IPS-18c (cell line): ENCODE measurements at regions not wholly inside any gene's neighbourhood (a gene's known extent, or its start where the extent isn't known, plus 50 kb on each side); places are given as distances from the start of the nearest gene placed in this dataset.

Experiments
- H3K4me3 ChIP-seq: 2 replicates; pipeline ENCODE4 v1.7.0; 2013; ENCODE audit warnings: low read depth, mild to moderate bottlenecking, low read length, moderate library complexity; ENCODE audit not compliant: insufficient read depth
- H3K9me3 ChIP-seq: one replicate; pipeline ENCODE4 v1.6.1; 2013; ENCODE audit warnings: mild to moderate bottlenecking, low read length, moderate library complexity; ENCODE audit not compliant: control insufficient read depth, insufficient read depth

DNA sequence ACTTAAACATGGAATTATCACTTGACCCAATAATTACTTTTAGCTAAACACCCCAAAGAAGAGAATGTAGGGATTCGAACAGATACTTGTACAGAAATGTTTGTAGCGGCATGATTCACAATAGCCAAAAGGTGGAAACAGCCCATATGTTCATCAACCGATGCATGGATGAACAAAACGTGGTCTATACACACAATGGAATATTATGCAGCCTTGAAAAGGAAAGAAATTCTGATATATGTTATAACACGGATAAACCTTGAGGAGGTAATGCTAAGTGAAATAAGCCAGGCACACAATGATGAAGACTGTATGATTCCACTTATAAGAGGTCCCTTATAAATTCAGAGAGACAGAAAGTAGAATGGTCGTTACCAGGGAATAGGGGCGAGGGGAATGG is 659.4 kb downstream of the MED13L start:
- no peaks in the 10 kb centered on the region for H3K9me3 ChIP-seq
- H3K4me3 ChIP-seq, result no peak overlapping the region

DNA sequence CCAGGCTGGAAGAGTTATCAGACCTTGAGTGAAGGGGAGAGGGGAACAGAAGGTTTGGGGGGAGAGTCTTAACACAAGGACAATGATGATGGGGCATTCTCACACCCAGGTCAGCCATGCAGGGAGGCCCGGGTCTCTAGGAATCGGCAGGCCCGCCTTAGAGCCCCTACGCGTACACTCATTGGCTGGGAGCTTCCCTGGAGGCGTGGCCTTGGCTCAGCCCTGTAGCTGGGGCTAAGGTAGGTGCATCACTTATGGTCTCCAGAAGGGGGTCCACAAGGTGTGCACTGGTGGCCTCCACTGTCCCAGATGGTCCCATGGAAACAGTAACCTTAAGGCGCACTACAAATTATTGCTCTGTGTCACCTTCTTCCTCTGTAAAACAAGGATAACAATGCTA is 660.1 kb downstream of the MED13L start:
- no peaks in the 10 kb centered on the region for H3K9me3 ChIP-seq
- H3K4me3 ChIP-seq, result no peak overlapping the region

DNA sequence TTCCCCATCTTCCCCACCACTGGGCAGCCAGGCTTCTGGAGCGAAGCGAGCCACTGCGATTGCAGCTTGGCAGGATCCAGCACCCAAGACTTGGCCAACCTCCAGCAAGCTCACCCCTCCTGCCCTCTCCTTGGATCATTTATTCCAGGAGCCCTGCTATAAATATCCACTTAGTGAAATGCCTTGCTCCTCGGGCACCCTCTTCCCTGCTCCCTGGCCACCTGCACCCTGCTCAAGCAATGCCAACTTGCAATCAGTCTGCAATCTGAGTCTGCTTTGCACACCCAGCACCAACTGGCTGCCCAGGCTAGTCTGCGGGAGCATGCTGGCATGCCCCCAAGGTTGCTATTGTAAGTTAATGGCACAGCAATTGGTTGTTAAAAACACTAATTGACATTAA is 666.0 kb downstream of the MED13L start:
- H3K4me3 ChIP-seq, result no peak overlapping the region
- no peaks in the 10 kb centered on the region for H3K9me3 ChIP-seq

DNA sequence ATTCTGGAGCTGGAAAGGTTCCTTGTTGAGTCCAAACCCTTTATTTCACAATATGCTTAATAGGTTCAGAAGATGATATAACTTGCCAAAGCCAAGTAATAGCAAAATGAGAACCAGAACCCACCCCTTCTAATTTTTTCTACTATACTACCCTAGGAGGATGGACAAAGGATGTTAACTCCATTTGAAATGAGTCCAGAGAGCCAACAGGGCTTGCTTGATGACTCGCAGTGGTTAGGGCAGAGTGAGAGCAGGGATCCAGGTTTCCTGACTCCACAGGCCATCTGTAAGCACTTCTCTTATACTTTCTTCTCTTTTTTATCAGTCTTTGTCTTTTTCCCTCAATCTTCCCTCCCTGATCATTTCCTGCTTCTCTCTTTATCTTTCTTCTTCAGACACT is 668.1 kb downstream of the MED13L start:
- Histone ChIP-seq H3K4me3 (no peak overlapping the region), H3K9me3 (no peaks in the 10 kb centered on the region)

DNA sequence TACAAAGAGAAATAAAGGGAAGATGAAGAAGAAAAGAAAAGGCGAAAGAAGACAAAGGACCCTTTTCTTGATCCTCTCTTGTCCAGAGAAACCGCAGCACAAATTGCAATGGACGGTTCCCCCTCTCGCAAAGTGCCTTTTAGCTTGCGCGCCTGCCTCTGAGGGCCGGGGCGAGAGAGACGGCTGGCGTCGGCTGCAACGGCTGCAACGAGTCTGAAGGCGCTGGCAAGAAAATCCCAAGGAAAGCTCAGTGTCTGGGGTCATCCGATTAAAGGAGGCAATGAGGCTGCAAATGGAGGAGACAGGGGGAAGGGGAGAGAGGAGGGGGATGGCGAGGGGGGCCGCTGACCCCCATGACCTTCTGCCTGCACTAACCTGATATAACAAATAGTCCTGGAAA is 671.5 kb downstream of the MED13L start:
- Histone ChIP-seq H3K9me3 (no peaks in the 10 kb centered on the region), H3K4me3 (no peak overlapping the region)

DNA sequence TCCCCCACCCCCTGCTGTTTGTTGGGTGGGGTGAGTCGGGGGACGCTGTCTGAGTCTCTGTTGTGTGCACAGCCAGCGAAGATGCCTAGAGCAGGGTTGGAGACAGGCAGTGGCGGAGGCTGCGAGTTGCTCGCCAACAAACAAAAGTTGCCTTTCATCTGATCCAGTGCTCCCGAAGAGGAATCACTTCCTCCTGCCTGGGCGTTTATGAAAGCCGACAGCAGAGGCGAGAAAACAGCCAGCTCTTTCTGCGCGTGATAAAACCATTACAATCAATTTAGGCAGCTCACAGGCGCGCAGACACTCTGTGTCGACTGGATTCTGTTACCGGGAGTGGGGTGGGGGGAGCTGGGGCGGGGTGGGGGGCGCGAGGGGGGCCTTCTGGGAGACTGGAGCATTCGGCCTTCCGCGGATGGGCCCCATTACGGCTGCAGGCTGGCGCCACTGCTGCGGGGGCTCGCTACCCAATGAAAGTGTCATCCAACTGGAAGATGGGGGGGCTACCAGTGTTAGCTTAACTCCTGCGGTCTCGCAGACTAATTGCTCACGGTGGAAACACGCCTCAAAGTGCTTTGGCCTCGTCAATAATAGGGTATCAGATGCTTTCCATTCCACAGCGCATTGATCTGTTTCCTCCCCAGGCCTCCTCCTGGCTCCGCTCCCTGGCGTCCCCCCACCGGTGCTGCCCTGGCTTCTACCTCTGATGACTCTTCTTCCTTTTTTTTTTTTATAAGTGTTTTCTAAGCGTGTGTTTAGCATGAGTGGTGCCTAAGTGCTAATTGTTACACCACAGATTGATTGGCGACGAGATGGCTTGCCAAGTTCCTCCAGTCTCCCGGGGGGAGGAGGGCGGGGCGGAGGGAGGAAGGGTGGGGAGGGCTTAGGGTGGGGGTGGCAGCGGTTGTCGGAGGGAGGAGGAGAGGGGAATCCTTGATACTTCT is 678.4 kb downstream of the MED13L start:
- Histone ChIP-seq H3K9me3 (no peaks in the 10 kb centered on the region), H3K4me3 (no peak overlapping the region)

DNA sequence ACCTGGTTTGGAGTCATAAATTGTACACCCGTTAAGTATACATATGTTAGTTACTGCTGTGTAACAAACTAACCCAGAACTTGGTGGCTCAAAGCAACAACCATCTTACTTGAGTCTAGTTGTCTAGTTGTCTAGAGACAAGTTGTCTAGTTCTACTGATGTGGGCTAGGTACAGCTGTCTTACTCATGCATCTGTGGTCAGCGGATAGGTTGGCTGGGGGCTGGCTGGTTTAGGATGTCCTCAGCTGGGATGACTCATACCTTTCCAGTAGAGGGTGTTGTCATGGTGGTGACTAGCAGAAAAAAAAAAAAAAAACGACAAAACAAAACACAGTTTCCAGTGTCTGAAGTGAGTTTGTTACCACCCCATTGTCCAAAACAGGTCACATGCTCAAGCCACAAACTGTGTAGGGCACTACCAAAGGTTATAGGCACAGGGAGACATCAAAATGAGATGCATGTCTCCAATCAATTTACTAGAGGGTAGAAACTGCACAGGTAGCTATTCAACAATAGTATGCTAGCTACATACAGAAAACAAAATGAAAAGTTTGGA is 680.3 kb downstream of the MED13L start:
- Histone ChIP-seq H3K4me3 (no peak overlapping the region), H3K9me3 (no peaks in the 10 kb centered on the region)

DNA sequence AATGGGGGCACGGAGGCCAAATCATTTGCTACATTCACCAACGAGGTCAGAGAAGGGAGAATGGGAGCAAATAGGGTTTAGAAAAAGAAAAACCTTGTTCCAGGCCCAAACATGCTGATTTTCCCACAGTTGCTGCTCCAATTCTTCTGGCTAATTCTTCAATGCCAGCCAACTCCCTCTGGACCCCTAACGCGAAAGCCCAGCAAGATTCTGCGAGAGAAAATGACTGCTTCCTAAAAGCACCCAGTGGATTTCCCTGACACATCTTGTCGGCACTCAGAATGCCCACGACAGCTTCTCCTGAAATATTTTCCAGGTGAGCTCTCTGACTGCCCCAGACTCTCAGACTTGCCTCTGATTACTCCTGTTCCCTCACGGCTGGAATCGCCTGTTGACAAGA is 689.4 kb downstream of the MED13L start:
- H3K4me3 ChIP-seq, result no peak overlapping the region
- no peaks in the 10 kb centered on the region for H3K9me3 ChIP-seq

DNA sequence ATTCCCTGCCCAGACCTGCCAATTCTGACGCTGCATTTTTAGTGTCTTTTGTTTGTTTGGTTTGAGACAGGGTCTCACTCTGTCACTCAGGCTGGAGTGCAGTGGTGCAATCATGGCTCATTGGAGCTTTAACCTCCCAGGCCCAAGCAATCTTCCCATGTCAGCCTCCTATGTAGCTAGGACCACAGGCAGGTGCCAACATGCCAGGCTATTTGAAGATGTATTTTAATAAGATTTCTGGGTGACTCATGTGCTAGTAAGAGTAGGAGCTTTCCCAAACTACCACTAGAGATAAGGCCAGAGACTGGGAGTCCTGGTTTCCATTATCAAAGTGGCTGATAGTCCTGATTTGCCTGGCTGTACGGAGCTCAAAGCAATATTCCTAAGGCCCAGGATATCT is 693.3 kb downstream of the MED13L start:
- no peak overlapping the region for H3K4me3 ChIP-seq
- H3K9me3 ChIP-seq, result no peaks in the 10 kb centered on the region

DNA sequence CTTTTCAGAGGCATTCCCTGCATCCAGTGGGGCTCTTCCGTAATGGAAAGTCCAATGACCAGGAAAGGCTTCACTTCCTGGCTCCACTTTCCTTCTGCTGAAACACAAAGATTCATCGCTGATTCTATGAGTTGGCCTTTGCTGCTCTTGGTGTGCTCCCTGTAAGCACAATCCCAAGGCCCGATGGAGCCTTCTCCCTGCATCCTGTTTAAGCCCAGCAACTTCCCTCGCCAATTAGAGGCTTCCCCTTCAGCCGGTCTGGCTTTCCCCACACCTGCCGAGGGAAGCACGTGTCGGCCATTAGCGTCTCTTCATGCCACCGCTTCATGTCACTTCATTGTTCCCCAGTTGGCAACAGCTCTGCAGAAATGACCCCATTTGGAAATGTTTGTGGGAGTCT is 693.9 kb downstream of the MED13L start:
- no peak overlapping the region for H3K4me3 ChIP-seq
- H3K9me3 ChIP-seq, result no peaks in the 10 kb centered on the region

DNA sequence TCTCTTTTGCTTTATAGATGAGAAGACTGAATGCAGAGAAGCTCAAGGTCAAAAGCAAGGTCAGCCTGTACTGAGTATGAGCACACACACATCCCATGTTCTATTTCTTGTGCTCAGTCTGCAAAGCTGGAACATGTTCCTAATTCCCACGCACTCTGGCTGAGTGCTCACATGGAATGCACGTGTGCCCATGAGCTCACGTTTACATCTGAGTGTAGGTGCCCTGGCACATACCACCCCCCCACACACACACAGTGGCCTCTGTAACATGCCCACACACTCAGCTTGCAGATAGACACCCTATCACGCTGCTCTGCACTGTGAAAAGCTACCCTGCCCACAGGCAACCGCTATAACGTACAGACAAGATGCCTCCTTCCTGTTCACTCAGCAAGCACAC is 700.1 kb downstream of the MED13L start:
- Histone ChIP-seq H3K4me3 (no peak overlapping the region), H3K9me3 (no peaks in the 10 kb centered on the region)

DNA sequence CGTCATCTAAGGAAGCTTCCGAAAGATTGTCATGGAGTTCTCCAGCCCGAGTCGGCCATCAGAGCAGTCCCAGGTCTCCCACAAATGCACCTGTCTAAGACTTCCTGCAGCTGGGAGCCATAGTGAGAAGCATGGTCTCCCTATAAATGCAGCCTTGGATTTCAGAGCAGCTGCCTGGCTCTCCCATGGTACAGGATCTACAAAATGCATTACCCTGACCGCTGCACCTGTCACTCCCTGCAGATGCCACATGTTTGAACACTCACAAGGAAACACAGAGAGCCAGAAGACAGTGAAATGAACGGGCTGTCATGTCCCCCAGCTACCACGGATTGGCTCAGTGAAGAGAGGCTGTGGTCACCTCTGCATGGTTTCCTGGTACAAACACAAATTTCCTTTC is 702.7 kb downstream of the MED13L start:
- no peaks in the 10 kb centered on the region for H3K9me3 ChIP-seq
- H3K4me3 ChIP-seq, result no peak overlapping the region

DNA sequence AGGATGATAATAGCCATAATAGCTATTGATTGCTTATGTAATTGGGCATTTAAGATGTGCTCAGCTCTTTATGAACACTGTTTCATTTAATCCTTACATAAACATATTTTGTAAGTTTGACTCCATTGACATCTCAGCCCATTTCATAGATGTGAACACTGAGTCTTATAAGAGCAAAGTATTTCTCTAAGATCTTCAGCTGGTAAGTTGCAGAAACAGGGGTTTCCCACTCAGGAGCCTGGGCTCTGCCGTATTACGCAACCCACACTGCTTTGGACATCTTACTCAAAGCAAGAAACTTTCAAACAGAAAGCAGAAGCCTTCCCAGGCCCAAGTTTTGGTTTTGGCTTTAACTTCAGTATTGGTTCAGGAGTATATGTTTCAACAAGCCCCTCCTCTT is 705.1 kb downstream of the MED13L start:
- H3K4me3 ChIP-seq, result no peak overlapping the region

DNA sequence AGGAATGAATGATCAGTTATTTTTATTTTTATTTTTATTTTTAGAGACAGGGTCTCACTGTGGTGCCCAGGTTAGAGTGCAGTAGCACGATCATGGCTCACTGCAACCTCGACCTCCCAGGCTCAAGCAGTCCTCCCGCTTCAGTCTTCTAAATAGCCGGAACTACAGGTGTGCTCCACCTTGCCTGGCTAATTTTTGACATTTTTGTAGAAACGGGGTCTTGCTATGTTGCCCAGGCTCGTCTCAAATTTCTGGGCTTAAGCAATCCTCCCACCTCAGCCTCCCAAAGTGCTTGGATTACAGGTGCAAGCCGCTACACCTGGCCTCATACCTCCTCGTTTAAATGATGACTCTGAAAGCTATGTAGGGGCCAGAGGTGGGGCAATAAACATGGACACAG is 706.0 kb downstream of the MED13L start:
- H3K4me3 ChIP-seq, result no peak overlapping the region
- H3K9me3 ChIP-seq, result no peaks in the 10 kb centered on the region

More for the DNA sequence above, 705.1 kb downstream of the MED13L start:
- no peaks in the 10 kb centered on the region for H3K9me3 ChIP-seq

DNA sequence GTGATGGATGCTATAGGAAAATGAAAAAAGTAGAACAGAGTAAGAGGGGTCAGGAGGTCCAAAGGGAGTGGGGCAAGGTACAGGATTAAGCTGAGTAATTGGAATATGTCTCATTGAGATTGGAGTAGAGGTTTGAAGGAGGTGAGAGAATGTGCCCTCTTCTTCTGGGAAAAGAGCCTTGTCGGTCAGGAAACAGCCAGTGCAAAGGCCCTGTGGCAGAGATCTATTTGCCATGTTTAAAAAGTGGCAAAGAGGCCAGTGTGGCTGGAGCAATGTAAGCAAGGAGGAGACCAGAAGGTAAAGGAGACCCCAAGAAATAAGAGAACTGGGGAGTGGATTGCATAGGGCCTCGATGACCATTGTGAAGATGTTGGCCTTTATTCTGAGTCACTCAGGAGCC is 706.5 kb downstream of the MED13L start:
- no peaks in the 10 kb centered on the region for H3K9me3 ChIP-seq

DNA sequence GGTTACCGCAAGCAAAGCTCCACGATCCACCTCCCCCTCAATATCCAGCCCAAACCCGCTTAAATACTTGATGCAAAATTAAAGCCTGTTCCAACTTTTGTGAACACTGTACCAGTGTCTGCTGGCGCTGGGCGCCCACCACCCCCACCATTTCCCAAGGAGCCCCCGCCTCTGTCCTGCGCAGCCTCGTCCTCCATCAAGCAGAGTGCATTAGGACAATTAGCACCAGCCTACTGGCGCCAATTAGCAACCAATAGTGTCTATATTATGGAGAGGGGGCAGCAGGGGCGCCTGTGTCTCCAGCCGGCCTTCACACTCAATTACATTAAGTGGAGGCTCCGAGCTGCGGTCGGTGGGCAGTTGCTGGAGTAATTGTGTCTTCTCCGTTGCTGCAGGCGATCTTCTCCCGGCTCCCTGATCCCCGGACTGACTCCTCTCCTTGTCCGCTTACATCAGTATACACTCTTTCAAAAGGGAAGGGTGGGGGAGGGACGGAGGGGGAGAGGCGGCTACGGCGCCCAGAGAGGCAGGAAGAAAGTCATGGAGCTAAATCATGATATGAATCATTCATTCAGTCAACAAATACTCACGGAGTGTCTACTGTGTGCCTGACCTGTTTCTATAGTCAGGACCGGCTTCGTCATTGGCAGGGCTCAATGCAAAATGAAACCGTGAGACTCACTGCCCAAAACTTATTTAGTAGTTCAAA is 707.3 kb downstream of the MED13L start:
- H3K4me3 ChIP-seq, result no peak overlapping the region

More for the DNA sequence above, 706.5 kb downstream of the MED13L start:
- H3K4me3 ChIP-seq, result no peak overlapping the region

DNA sequence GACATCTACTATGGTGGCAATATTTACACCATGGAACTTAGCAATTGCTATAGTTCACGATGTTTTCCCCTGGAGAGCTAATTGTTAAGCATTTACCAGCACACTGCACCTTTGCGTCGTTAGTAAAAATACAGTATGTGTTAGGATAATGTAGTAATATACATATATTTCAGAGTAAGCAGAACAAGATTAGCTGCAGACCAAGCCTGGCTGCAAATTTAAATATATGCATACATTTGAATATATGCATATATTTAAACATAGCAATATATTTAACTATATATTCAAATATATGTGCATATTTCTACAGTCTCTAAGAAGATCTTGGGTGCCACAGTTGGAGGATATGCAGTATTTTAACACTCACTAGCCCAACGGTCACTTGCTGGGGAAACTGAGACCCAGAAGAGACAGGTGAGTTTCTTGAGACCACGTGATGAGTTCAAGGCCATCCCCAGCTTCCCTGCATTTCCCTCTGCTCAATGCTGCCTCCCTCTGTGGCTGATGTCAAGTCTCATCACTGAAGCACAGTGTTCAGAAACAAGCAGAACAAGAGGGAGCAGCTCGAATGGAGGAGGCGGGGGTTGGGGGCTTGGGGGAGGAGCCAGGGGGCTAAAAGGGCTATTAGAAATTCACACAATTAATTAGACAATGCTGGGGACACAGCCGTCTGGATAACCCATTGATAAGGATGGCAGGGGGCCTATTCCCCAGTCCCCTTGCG is 708.0 kb downstream of the MED13L start:
- H3K4me3 ChIP-seq, result no peak overlapping the region

More for the DNA sequence above, 707.3 kb downstream of the MED13L start:
- no peaks in the 10 kb centered on the region for H3K9me3 ChIP-seq

More for the DNA sequence above, 708.0 kb downstream of the MED13L start:
- no peaks in the 10 kb centered on the region for H3K9me3 ChIP-seq
